ENCODE measurements at regions not wholly inside any gene's neighbourhood (a gene's known extent, or its start where the extent isn't known, plus 50 kb on each side); places are given as distances from the start of the nearest gene placed in this dataset.
"Not testable (repeated sequence)": the region's sequence is repeated elsewhere in the genome, so short reads cannot be mapped to it uniquely, and the experiment has no call there.

- DNase-seq, result no peak
Measured at GRCh38 chr2:64795024-64795592, 141.4 kb upstream of the SERTAD2 start.

- no peak for DNase-seq
Measured at GRCh38 chr2:64796926-64797325, 143.2 kb upstream of the SERTAD2 start.

- peak; percentile 20 for DNase-seq
Measured at GRCh38 chr2:64797881-64798575, 144.3 kb upstream of the SERTAD2 start.

GRCh38 chr2:64799592-64800252, 146.0 kb upstream of the SERTAD2 start:
- no peak for DNase-seq

DNA sequence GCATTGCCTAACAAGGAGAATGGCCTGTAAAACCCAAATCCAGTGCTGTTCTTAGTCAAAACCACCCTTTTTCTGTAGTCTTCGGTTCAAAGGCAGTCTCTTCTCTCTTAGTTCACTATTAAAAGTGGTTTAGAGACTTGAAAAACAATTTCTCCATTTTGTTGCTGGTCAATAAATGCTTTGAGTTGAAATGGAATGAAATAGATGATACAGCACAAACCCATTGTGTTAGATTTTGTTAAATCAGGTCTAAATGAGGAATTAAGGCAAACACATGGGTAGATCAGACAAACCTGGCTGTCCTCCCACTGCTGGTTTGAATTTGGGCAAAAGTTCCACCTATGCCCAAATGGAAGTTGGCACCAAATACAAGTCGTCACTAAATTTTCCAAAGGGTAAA, 150.1 kb upstream of the SERTAD2 start:
- DNase-seq, result no peak

DNA sequence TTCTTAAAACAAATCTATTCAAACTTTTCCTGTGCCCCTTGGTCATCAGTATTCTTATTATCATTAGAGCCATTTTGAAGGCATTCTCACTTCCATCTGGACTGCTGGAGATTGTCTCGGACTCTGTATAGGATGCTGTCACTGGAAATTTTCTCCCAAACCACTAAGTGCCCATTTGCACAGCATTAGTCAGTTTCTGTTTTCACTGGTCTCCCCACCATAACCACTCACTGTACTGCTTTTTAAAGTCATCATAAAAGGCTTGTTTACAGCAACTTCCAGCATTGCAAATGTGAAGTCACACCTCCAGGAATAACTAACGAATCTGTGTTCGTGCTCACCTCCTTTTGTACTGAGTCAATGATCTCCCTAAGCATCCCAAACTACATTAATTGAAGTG, 150.9 kb upstream of the SERTAD2 start:
- no peak for DNase-seq

DNA sequence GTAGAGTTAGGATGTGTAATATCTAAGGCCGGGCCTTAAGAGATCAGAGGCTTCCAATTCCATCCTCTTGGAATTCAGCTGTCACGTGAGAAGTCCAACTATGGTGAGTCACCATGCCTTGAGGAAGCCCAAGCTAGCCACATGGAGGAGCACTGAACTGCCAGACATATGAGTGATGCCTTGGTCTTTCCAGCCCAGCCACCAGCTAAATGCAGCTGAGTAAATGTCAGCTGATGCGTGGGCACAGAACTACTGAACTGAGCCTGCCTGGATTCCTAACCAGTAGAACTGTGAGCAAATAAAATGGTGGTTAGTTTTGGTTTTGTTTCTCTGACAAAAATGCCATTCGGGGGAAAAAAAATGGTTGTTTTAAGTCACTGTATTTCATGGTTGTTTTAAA, 153.7 kb upstream of the SERTAD2 start:
- DNase-seq, result no peak

DNA sequence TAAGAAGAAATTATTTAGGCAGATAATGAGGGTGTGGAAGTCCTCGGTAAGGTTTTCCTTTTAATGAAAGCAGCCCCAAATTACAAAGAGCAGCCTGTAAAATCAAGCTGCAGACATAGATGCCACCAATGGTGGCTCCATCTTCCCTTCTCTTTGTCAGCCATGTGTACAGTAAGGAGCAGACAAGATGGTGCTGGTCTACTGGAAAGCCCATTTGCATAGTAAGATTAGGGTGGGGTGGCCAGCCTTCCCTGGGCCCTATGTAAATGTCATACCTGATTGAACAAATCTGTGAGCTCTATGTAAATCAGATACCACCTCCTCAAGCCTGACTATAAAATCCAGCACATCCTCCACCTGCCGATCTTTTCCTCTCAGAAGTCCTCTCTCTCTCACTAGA, 154.4 kb upstream of the SERTAD2 start:
- no peak for DNase-seq

GRCh38 chr2:64808754-64809153, 155.0 kb upstream of the SERTAD2 start:
- no peak for DNase-seq

DNA sequence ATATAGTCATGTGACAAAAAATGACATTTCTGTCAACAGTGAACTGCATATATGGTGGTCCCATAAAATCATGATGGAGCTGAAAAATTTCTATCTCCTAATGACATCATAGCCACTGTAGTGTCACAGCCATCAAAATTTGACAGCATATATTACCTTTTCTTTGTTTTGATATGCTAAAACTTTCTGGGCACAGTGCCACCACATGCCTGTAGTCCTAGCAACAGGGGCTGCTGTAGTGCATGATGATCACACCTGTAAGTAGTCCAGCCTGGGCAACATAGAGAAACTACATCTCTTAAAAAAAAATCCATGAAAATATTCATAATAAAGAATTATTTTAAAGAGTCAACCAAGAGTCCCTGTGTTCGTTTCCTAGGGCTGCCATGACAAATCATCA, 155.5 kb upstream of the SERTAD2 start:
- no peak for DNase-seq

- no peak for DNase-seq
Measured at GRCh38 chr2:64812285-64812684, 158.6 kb upstream of the SERTAD2 start.

GRCh38 chr2:64814007-64814406, 160.3 kb upstream of the SERTAD2 start:
- no peak for DNase-seq

GRCh38 chr2:64816526-64816925, 162.8 kb upstream of the SERTAD2 start:
- DNase-seq, result not testable (repeated sequence)

GRCh38 chr2:64817453-64817852, 163.7 kb upstream of the SERTAD2 start:
- DNase-seq, result no peak

GRCh38 chr2:64818664-64819060, 164.9 kb upstream of the SERTAD2 start:
- DNase-seq, result no peak

GRCh38 chr2:64819361-64819760, 165.6 kb upstream of the SERTAD2 start:
- DNase-seq, result no peak

- no peak for DNase-seq
Measured at GRCh38 chr2:64819774-64820688, 166.3 kb upstream of the SERTAD2 start.

DNA sequence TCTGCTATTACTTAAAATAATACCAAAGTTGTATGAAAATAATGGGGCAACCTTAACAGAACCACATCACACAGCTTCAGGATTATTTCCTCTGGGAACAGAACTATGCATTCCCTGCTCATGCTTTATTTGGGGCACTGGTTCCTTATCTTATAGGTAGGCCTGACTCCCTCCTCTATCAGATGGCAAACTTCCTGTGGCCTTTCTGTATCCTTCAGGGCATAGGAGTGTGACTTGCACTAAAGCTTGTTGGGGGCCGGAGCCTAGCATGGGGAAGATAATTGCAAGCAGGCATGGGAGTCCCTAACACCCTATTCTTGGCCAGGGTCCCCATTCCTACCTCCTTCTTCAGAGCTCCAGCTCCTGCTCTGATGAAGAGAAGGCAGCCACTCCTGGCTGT, 167.2 kb upstream of the SERTAD2 start:
- DNase-seq, result no peak

DNA sequence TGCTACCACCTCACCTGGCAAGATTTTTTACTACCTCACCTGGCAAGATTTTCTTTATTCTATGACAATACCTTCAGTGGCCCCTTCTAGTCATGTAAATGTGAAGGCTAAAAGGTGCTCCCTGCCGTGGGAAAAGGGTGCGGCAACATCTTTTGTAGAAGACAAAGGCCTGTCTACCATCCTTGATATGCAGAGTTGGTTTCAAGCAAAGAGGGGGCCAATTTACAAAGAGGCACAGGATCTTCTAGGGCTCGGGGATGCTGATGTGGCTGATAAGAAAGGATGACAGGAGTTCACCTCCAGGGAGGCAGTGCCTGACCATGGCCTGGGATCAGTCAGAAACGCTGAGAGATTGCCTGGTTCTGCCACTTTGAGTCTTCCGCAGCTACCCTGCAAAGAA, 165.4 kb upstream of the SLC1A4 start:
- no peak for DNase-seq

DNA sequence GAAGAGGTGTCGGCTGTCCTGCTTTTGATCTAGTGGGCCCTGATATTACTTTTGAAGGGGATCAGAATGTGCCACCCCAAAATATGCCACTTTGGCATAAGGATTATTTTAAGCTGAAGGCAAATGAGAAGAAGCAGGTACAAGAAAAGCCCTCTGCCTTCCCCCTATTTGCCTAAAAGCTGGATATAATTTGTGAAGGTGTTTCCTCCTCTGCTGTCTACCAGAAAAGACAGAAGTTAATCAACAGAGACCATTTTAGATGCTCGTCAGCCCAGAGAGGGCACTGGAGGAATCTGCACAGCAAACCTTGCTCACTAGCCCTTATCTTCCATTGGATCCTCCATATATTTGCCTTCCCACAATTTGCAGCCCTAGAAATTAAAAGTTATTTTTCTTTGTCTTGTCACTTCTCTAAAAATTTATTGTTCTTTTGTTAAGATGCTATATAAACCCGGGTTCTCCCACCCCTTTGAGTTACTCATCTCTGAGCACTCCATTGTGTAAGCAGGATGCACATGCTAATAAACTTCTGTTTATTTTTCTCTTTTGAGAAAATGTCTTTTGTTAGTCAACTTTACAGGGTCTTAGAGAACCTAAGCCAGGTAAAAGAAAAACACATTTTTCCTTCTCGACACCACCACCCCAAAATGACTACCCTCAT, 163.2 kb upstream of the SLC1A4 start:
- DNase-seq, result no peak

DNA sequence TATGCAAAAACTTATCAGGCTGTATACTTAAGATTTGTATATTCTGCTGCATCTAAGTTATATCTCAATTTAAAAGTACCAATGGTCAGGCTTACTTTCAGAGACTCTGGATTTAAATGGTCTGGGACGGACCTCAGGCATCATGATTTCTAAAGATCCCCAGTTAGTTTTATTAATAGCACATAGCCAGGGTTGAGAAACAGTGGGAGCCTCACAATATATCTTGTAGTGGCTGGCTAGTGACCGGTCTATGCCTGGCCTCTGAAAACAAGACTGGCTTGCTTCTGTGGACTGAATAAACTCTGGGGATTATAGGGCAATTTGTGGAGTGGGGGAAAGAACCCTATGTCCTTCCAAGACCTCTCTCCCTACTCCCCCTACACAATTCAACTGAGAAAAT, 162.5 kb upstream of the SLC1A4 start:
- no peak for DNase-seq

DNA sequence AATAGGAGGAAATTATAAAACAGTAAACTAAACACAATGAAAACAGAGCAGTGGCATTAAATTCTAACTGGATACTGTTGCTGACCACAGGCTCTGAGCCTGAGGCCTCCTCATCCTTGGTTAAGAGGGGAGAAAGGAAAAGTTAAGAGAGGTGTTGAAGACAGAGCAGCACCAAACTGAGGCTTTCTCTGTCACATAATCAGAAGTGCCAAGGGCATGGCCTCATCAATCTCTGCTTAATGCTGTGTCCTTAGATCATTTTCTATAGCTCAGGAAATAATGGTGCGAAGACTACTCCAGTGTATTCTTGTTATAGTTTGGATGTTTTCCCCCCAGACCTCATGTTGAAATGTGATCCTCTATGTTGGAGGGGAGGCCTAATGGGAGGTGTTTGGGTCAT, 160.9 kb upstream of the SLC1A4 start:
- DNase-seq, result no peak

Measured in renal pelvis (tissue), 1 donor.